ENCODE measurements at regions not wholly inside any gene's neighbourhood (a gene's known extent, or its start where the extent isn't known, plus 50 kb on each side); places are given as distances from the start of the nearest gene placed in this dataset.

DNA sequence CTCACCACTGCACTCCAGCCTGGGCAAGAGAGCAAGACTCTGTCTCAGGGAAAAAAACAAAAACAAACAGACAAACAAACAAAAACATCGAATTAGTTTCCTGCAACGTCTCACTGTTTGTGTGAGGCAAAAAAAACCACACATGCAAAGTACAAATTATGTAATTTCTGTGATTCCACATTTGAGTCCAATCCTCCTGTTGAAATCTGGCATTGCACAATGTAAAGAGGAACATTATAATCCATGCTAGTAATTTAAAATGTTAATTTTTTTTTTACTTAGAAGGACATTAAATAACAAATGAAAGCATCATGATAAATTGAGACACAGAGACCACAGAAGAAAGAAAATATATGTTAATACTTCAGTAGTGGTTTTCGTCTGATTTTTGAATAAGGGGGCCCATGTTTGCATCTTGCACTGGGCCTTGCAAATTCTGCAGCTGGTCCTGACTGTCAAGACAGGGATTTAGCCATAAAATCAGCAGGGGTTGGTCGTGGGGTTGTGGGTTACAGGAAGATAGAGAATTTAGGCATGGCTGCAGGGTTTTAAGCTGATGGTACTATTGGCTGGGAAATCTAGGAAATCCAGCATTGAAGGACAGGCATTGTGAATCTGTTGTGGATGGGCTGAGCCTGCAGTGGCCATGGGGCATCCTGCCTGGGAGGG lies 102.6 kb upstream of the ALDH3B2 start:
- TF ChIP-seq, protein P1, sequence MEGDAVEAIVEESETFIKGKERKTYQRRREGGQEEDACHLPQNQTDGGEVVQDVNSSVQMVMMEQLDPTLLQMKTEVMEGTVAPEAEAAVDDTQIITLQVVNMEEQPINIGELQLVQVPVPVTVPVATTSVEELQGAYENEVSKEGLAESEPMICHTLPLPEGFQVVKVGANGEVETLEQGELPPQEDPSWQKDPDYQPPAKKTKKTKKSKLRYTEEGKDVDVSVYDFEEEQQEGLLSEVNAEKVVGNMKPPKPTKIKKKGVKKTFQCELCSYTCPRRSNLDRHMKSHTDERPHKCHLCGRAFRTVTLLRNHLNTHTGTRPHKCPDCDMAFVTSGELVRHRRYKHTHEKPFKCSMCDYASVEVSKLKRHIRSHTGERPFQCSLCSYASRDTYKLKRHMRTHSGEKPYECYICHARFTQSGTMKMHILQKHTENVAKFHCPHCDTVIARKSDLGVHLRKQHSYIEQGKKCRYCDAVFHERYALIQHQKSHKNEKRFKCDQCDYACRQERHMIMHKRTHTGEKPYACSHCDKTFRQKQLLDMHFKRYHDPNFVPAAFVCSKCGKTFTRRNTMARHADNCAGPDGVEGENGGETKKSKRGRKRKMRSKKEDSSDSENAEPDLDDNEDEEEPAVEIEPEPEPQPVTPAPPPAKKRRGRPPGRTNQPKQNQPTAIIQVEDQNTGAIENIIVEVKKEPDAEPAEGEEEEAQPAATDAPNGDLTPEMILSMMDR (IDR thresholded peaks at IDR 0.05), result no peak
- TF ChIP-seq EZH2 (IDR thresholded peaks at IDR 0.05; ENCODE audit: borderline replicate concordance, insufficient read depth, low read depth, low read length, poor library complexity, severe bottlenecking), result no peak
